PC-3 (cell line): ENCODE measurements at regions not wholly inside any gene's neighbourhood (a gene's known extent, or its start where the extent isn't known, plus 50 kb on each side); places are given as distances from the start of the nearest gene placed in this dataset.

Source experiments
- CTCF ChIP-seq: fragments of 300-600 bp; sonication (generic); conservative IDR thresholded peaks from 2 replicates; pipeline ENCODE4 v1.5.1; 2017; ENCODE audit warnings: antibody characterized with exemption, low read depth, mild to moderate bottlenecking, low read length
- EZH2 ChIP-seq: fragments of 300-600 bp; sonication (generic); IDR thresholded peaks from one replicate; pipeline ENCODE4 v1.6.1; 2017; ENCODE audit warnings: antibody characterized with exemption, mild to moderate bottlenecking, low read length; ENCODE audit not compliant: unreplicated experiment
- EZH2phosphoT487 ChIP-seq: fragments of 300-600 bp; sonication (generic); IDR thresholded peaks from 2 replicates; pipeline ENCODE4 v1.6.1; 2018; ENCODE audit warnings: mild to moderate bottlenecking, antibody characterized with exemption, low read length, borderline replicate concordance

- TF ChIP-seq CTCF (no peak), EZH2phosphoT487 (no peak), EZH2 (no peak)
These were observed 118.7 kb downstream of the ZFP36L2 start for GRCh38 chr2:43107679-43108078.
